Neural cell (in vitro differentiated cells): ENCODE measurements at regions not wholly inside any gene's neighbourhood (a gene's known extent, or its start where the extent isn't known, plus 50 kb on each side); places are given as distances from the start of the nearest gene placed in this dataset.

ENCODE experiments used
- H2AFZ ChIP-seq: fragments of 200-600, 300-800 bp; sonication (generic), shearing (Covaris generic); 2 replicates; pipeline ENCODE4 v1.6.0; 2014; ENCODE audit warnings: low read depth, mild to moderate bottlenecking, antibody characterized with exemption, low read length, moderate library complexity
- H3F3A ChIP-seq: fragments of 200-600 bp; shearing (Covaris generic); 2 replicates; pipeline ENCODE4 v1.6.1; 2016; ENCODE audit warnings: mild to moderate bottlenecking, moderate library complexity, mixed read lengths, antibody characterized with exemption, low read length; ENCODE audit not compliant: insufficient read depth, poor library complexity, severe bottlenecking
- H3K27ac ChIP-seq: fragments of 200-600, 300-800 bp; sonication (generic), shearing (Covaris generic); 2 replicates; pipeline ENCODE4 v1.5.1; 2014; ENCODE audit warnings: mild to moderate bottlenecking, low read length, moderate library complexity
- H3K27me3 ChIP-seq: fragments of 300-800, 200-600 bp; sonication (generic), shearing (Covaris generic); 2 replicates; pipeline ENCODE4 v1.6.0; 2014; ENCODE audit warnings: mild to moderate bottlenecking, low read depth, low read length, moderate library complexity; ENCODE audit not compliant: insufficient read depth
- H3K36me3 ChIP-seq: fragments of 300-800, 200-600 bp; sonication (generic), shearing (Covaris generic); 2 replicates; pipeline ENCODE4 v1.5.1; 2014; ENCODE audit warnings: mild to moderate bottlenecking, antibody characterized with exemption, low read length, moderate library complexity; ENCODE audit not compliant: insufficient read depth
- H3K4me2 ChIP-seq: fragments of 300-800, 200-600 bp; sonication (generic), shearing (Covaris generic); 2 replicates; pipeline ENCODE4 v1.6.0; 2014; ENCODE audit warnings: mild to moderate bottlenecking, low read length
- H3K4me3 ChIP-seq: fragments of 300-800, 200-600 bp; sonication (generic), shearing (Covaris generic); 2 replicates; pipeline ENCODE4 v1.5.1; 2014; ENCODE audit warnings: mild to moderate bottlenecking, low read length, moderate library complexity
- H3K79me2 ChIP-seq: fragments of 200-600 bp; shearing (Covaris generic); replicated peaks from 2 replicates; pipeline ENCODE4 v1.6.0; 2014; ENCODE audit warnings: mild to moderate bottlenecking, low read length, moderate library complexity; ENCODE audit not compliant: insufficient read depth
- H3K9ac ChIP-seq: fragments of 300-800, 200-600 bp; sonication (generic), shearing (Covaris generic); 2 replicates; pipeline ENCODE4 v1.6.1; 2016; ENCODE audit warnings: mild to moderate bottlenecking, low read length, mixed read lengths
- H3K9me2 ChIP-seq: fragments of 200-600 bp; shearing (Covaris generic); 2 replicates; pipeline ENCODE4 v1.6.1; 2016; ENCODE audit warnings: mild to moderate bottlenecking, low read length, mixed read lengths; ENCODE audit not compliant: insufficient read depth
- H3K9me3 ChIP-seq: fragments of 200-600, 300-800 bp; sonication (generic), shearing (Covaris generic); 2 replicates; pipeline ENCODE4 v1.6.1; 2016; ENCODE audit warnings: mild to moderate bottlenecking, mixed run types, low read length, moderate library complexity, mixed read lengths
- H4K20me1 ChIP-seq: fragments of 200-600 bp; shearing (Covaris generic); 2 replicates; pipeline ENCODE4 v1.6.1; 2016; ENCODE audit warnings: mild to moderate bottlenecking, mixed run types; ENCODE audit not compliant: insufficient read depth
- CTCF ChIP-seq: fragments of 450-650 bp; IDR thresholded peaks from 2 replicates; pipeline ENCODE4 v1.5.1; 2014; ENCODE audit warnings: antibody characterized with exemption, mild to moderate bottlenecking, moderate library complexity; ENCODE audit not compliant: poor library complexity, severe bottlenecking
- EP300 ChIP-seq: fragments of 450-650 bp; conservative IDR thresholded peaks from 2 replicates; pipeline ENCODE4 v1.6.1; 2014; ENCODE audit warnings: antibody characterized with exemption, mild to moderate bottlenecking, moderate library complexity; ENCODE audit not compliant: poor library complexity, severe bottlenecking
- EZH2 ChIP-seq: fragments of 200-600, 300-800 bp; shearing (Covaris generic), sonication (generic); IDR thresholded peaks from 2 replicates; pipeline ENCODE4 v1.6.1; 2014; ENCODE audit warnings: antibody characterized with exemption, low read length, borderline replicate concordance, mild to moderate bottlenecking; ENCODE audit not compliant: insufficient read depth, poor library complexity, severe bottlenecking
- MXI1 ChIP-seq: fragments of 450-650 bp; conservative IDR thresholded peaks from 2 replicates; pipeline ENCODE4 v1.6.1; 2014; ENCODE audit warnings: antibody characterized with exemption, mild to moderate bottlenecking; ENCODE audit not compliant: poor library complexity, severe bottlenecking
- POLR2AphosphoS5 ChIP-seq: IDR thresholded peaks from 2 replicates; pipeline ENCODE4 v1.6.1; 2012
- RAD21 ChIP-seq: fragments of 450-650 bp; conservative IDR thresholded peaks from 2 replicates; pipeline ENCODE4 v1.6.1; 2014; ENCODE audit warnings: antibody characterized with exemption, mild to moderate bottlenecking, moderate library complexity
- REST ChIP-seq: IDR thresholded peaks from 2 replicates; pipeline ENCODE4 v1.6.1; 2012; ENCODE audit warnings: borderline replicate concordance
- SMC3 ChIP-seq: fragments of 450-650 bp; conservative IDR thresholded peaks from 2 replicates; pipeline ENCODE4 v1.6.1; 2014; ENCODE audit warnings: antibody characterized with exemption, mild to moderate bottlenecking, moderate library complexity; ENCODE audit not compliant: poor library complexity
- TAF1 ChIP-seq: IDR thresholded peaks from 2 replicates; pipeline ENCODE4 v1.6.1; 2012; ENCODE audit warnings: low read depth

- no peaks in the 10 kb centered on the region for H3K79me2 ChIP-seq
- H3K4me3 ChIP-seq, result no peak overlapping the region
- H3F3A ChIP-seq, result no peaks in the 10 kb centered on the region
- TF ChIP-seq RAD21 (no peak), REST (no peak), MXI1 (no peak), EZH2 (no peak), POLR2AphosphoS5 (no peak), EP300 (no peak)
- no peaks in the 10 kb centered on the region for H4K20me1 ChIP-seq
- H3K27ac ChIP-seq, result no peak overlapping the region
- no peaks in the 10 kb centered on the region for H3K36me3 ChIP-seq
- H3K4me2 ChIP-seq, result no peak overlapping the region
- H3K27me3 ChIP-seq, result no peaks in the 10 kb centered on the region
- no peak overlapping the region for H3K9ac ChIP-seq
- H2AFZ ChIP-seq, result no peak overlapping the region
- no peaks in the 10 kb centered on the region for H3K9me3 ChIP-seq
- H3K9me2 ChIP-seq, result no peaks in the 10 kb centered on the region
Observed at GRCh38 chr15:96029172-96029571, 301.3 kb upstream of the NR2F2 start.

- Histone ChIP-seq H4K20me1 (no peaks in the 10 kb centered on the region), H3K4me3 (no peak overlapping the region), H3K4me2 (no peak overlapping the region), H3F3A (no peaks in the 10 kb centered on the region), H3K9me2 (no peaks in the 10 kb centered on the region), H3K27me3 (peaks cover 10% of the 10 kb centered on the region), H2AFZ (no peak overlapping the region), H3K9ac (no peak overlapping the region), H3K27ac (no peak overlapping the region), H3K79me2 (no peaks in the 10 kb centered on the region), H3K36me3 (no peaks in the 10 kb centered on the region), H3K9me3 (no peaks in the 10 kb centered on the region)
- TF ChIP-seq EZH2 (no peak), CTCF (no peak), MXI1 (no peak), TAF1 (no peak), SMC3 (no peak), REST (no peak), POLR2AphosphoS5 (no peak), EP300 (no peak), RAD21 (no peak)
Observed at GRCh38 chr15:96031426-96032110, 298.9 kb upstream of the NR2F2 start.
